ENCODE measurements at regions not wholly inside any gene's neighbourhood (a gene's known extent, or its start where the extent isn't known, plus 50 kb on each side); places are given as distances from the start of the nearest gene placed in this dataset.

- TF ChIP-seq EZH2phosphoT487 (IDR thresholded peaks at IDR 0.05; ENCODE audit: borderline replicate concordance, low read depth) (no peak), TEAD4 (IDR thresholded peaks at IDR 0.05; ENCODE audit: borderline replicate concordance, insufficient read depth) (no peak), CTCF (IDR thresholded peaks at IDR 0.05) (no peak), RCOR1 (IDR thresholded peaks at IDR 0.05; ENCODE audit: low read length) (no peak), POLR2AphosphoS5 (IDR thresholded peaks at IDR 0.05; ENCODE audit: low read depth, low read length) (no peak), NRF1 (IDR thresholded peaks at IDR 0.05; ENCODE audit: low read depth, low read length) (no peak), EP300 (IDR thresholded peaks at IDR 0.05; ENCODE audit: borderline replicate concordance in 1 of 2, low read depth in 1 of 2, low read length in 1 of 2) (no peak), RAD21 (IDR thresholded peaks at IDR 0.05; ENCODE audit: low read length) (no peak), CHD2 (IDR thresholded peaks at IDR 0.05; ENCODE audit: low read length, partially characterized antibody) (no peak), JUND (IDR thresholded peaks at IDR 0.05) (no peak)
- TF ChIP-seq, protein P1, sequence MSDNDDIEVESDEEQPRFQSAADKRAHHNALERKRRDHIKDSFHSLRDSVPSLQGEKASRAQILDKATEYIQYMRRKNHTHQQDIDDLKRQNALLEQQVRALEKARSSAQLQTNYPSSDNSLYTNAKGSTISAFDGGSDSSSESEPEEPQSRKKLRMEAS (IDR thresholded peaks at IDR 0.05; ENCODE audit: low read depth) = no peak
Measured at GRCh38 chr13:61252213-61252612, 163.4 kb downstream of the PCDH20 start.

Measured in SK-N-SH (cell line).